ENCODE measurements at regions not wholly inside any gene's neighbourhood (a gene's known extent, or its start where the extent isn't known, plus 50 kb on each side); places are given as distances from the start of the nearest gene placed in this dataset.
"Not testable (repeated sequence)": the region's sequence is repeated elsewhere in the genome, so short reads cannot be mapped to it uniquely, and the experiment has no call there.

GRCh38 chr21:10421601-10422000, 99.8 kb upstream of the TPTE start:
- H3K4ac ChIP-seq (ENCODE audit: low read depth in 1 of 2, low read length in 2 of 2); H2BK15ac ChIP-seq (ENCODE audit: low read depth, poor library complexity, severe bottlenecking); H3K18ac ChIP-seq (ENCODE audit: low read depth in 1 of 2, low read length in 2 of 2); H3K4me1 ChIP-seq (ENCODE audit: control insufficient read depth, insufficient read depth, low read depth, low read length); H4K8ac ChIP-seq (ENCODE audit: low read length); H3K36me3 ChIP-seq (ENCODE audit: control insufficient read depth in 1 of 2, insufficient read depth in 2 of 2, low read depth in 1 of 2, low read length in 2 of 2); H3K9ac ChIP-seq (ENCODE audit: low read length); H2BK12ac ChIP-seq (ENCODE audit: low read length in 2 of 2); H3K27ac ChIP-seq (ENCODE audit: low read length, poor library complexity, severe bottlenecking); H2BK5ac ChIP-seq (ENCODE audit: low read depth, low read length, poor library complexity, severe bottlenecking); H3K27me3 ChIP-seq (ENCODE audit: control insufficient read depth in 1 of 2, insufficient read depth in 1 of 2, low read length in 2 of 2); H2BK120ac ChIP-seq (ENCODE audit: low read depth, low read length); H3K4me3 ChIP-seq (ENCODE audit: insufficient read depth in 1 of 2, low read depth in 1 of 2, low read length in 2 of 2); H4K91ac ChIP-seq (ENCODE audit: low read length); H2AFZ ChIP-seq (ENCODE audit: low read depth, low read length); H3K14ac ChIP-seq (ENCODE audit: low read length in 2 of 2); H2AK5ac ChIP-seq (ENCODE audit: low read length, severe bottlenecking); H3K4me2 ChIP-seq (ENCODE audit: low read length, poor library complexity, severe bottlenecking); H3K23ac ChIP-seq (ENCODE audit: low read length in 2 of 2); H3K79me1 ChIP-seq (replicated peaks; ENCODE audit: low read length, poor library complexity, severe bottlenecking); DNase-seq: not testable (repeated sequence)
- peaks cover 50% of the 10 kb centered on the region for H3K9me3 ChIP-seq (ENCODE audit: control insufficient read depth, low read length)
- WGBS = 35% methylated on average over 2 of the region's 2 CpGs

DNA sequence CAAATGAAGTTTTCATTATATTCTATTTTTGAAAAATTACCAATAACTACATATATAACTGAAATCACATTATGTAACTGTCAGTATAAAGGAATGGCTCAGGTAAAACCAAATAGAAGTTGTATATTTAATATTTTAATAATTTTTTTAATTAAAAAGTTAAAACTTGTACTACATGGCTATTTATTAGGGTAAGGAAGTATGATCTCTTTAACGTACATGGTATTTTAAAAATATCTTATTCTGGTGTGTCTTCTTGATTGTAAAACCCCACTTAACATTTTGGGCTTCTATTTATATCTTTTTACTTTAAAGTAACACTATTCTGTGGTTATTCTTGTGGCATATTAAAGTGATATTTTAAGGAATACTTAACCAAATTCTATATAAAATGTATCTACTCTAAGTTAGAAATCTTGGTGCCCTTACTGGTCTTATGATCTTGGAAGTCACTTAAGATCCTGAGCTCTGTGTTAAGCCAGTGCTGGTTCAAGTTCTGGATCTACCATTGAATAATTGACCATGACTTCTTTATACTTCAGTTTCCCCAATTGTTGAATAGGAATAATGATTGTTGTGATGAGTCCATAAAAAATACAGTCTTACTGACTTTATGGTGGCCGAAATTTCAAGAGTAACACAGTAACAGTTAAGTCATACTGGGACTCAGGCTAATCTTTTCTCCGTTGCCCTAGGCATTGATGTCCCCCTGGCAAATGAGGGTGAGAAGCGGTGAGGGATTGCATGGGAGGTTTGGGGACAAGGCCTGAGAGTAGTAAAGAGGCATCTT, 97.1 kb upstream of the TPTE start:
- not testable (repeated sequence) for H3K4me2 ChIP-seq (ENCODE audit: low read length, poor library complexity, severe bottlenecking); H2BK120ac ChIP-seq (ENCODE audit: low read depth, low read length); H2AK5ac ChIP-seq (ENCODE audit: low read length, severe bottlenecking)

DNA sequence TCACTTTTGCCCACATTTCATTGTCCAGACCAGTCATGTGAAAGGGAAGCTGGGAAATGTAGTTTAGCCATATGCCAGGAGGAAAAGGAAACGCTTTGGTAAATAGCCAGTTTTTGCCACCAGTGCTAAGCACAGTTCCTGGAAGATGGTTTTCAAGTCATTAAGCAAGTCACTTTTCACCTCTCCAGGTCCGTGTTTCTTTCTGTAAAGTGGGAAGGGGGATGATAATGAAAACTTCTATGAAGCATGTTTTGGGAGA, 96.6 kb upstream of the TPTE start:
- not testable (repeated sequence) for H3K27me3 ChIP-seq (ENCODE audit: control insufficient read depth in 1 of 2, insufficient read depth in 1 of 2, low read length in 2 of 2); H3K4ac ChIP-seq (ENCODE audit: low read depth in 1 of 2, low read length in 2 of 2); H2BK12ac ChIP-seq (ENCODE audit: low read length in 2 of 2); H3K4me3 ChIP-seq (ENCODE audit: insufficient read depth in 1 of 2, low read depth in 1 of 2, low read length in 2 of 2); H3K23ac ChIP-seq (ENCODE audit: low read length in 2 of 2); H3K4me2 ChIP-seq (ENCODE audit: low read length, poor library complexity, severe bottlenecking); H3K79me1 ChIP-seq (replicated peaks; ENCODE audit: low read length, poor library complexity, severe bottlenecking); H3K4me1 ChIP-seq (ENCODE audit: control insufficient read depth, insufficient read depth, low read depth, low read length); H2BK5ac ChIP-seq (ENCODE audit: low read depth, low read length, poor library complexity, severe bottlenecking); H2AFZ ChIP-seq (ENCODE audit: low read depth, low read length); H2BK120ac ChIP-seq (ENCODE audit: low read depth, low read length); H2AK5ac ChIP-seq (ENCODE audit: low read length, severe bottlenecking); H3K18ac ChIP-seq (ENCODE audit: low read depth in 1 of 2, low read length in 2 of 2); H3K27ac ChIP-seq (ENCODE audit: low read length, poor library complexity, severe bottlenecking); H3K14ac ChIP-seq (ENCODE audit: low read length in 2 of 2); DNase-seq; H2BK15ac ChIP-seq (ENCODE audit: low read depth, poor library complexity, severe bottlenecking); H3K36me3 ChIP-seq (ENCODE audit: control insufficient read depth in 1 of 2, insufficient read depth in 2 of 2, low read depth in 1 of 2, low read length in 2 of 2); H4K8ac ChIP-seq (ENCODE audit: low read length); H4K91ac ChIP-seq (ENCODE audit: low read length); H3K9ac ChIP-seq (ENCODE audit: low read length)
- H3K9me3 ChIP-seq (ENCODE audit: control insufficient read depth, low read length) = peaks cover 50% of the 10 kb centered on the region
- no CpG with 5 or more reads among the region's 2 CpGs for WGBS

More for the DNA sequence above, 97.1 kb upstream of the TPTE start:
- not testable (repeated sequence) for H4K91ac ChIP-seq (ENCODE audit: low read length); H3K36me3 ChIP-seq (ENCODE audit: control insufficient read depth in 1 of 2, insufficient read depth in 2 of 2, low read depth in 1 of 2, low read length in 2 of 2); H4K8ac ChIP-seq (ENCODE audit: low read length); H3K4me1 ChIP-seq (ENCODE audit: control insufficient read depth, insufficient read depth, low read depth, low read length); H2BK15ac ChIP-seq (ENCODE audit: low read depth, poor library complexity, severe bottlenecking); H3K18ac ChIP-seq (ENCODE audit: low read depth in 1 of 2, low read length in 2 of 2); H3K9ac ChIP-seq (ENCODE audit: low read length); H2AFZ ChIP-seq (ENCODE audit: low read depth, low read length); H3K4ac ChIP-seq (ENCODE audit: low read depth in 1 of 2, low read length in 2 of 2); H3K27ac ChIP-seq (ENCODE audit: low read length, poor library complexity, severe bottlenecking); H3K14ac ChIP-seq (ENCODE audit: low read length in 2 of 2); H2BK5ac ChIP-seq (ENCODE audit: low read depth, low read length, poor library complexity, severe bottlenecking); H3K79me1 ChIP-seq (replicated peaks; ENCODE audit: low read length, poor library complexity, severe bottlenecking); H2BK12ac ChIP-seq (ENCODE audit: low read length in 2 of 2); H3K27me3 ChIP-seq (ENCODE audit: control insufficient read depth in 1 of 2, insufficient read depth in 1 of 2, low read length in 2 of 2); H3K23ac ChIP-seq (ENCODE audit: low read length in 2 of 2); H3K4me3 ChIP-seq (ENCODE audit: insufficient read depth in 1 of 2, low read depth in 1 of 2, low read length in 2 of 2)
- 67% methylated on average over 4 of the region's 4 CpGs for WGBS
- peak; percentile 30 for DNase-seq
- H3K9me3 ChIP-seq (ENCODE audit: control insufficient read depth, low read length) = peaks cover 49% of the 10 kb centered on the region

DNA sequence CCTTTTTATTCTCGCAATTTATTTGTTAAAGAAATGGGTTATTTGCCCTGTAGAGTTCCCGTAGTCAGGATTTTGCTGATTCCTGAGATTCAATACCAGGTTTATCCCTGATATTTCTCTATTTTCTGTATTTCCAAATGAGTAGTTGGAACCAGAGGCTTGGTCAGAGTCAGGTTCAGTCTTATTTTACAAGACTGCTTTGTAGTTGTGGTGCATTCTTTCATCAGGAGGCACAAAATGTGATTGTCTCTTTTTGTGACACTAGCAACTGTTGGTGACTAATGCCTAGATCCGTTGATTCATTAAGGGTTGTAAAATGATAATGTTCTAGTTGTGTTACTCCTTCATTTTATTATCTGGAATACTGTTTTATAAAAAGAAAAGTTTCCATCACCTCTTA, 95.5 kb upstream of the TPTE start:
- no peak overlapping the region for H2AFZ ChIP-seq (ENCODE audit: low read depth, low read length)
- H3K14ac ChIP-seq (ENCODE audit: low read length in 2 of 2) = no peak overlapping the region
- no peak overlapping the region for H3K4me3 ChIP-seq (ENCODE audit: insufficient read depth in 1 of 2, low read depth in 1 of 2, low read length in 2 of 2)
- H4K91ac ChIP-seq (ENCODE audit: low read length) = no peak overlapping the region
- H2AK5ac ChIP-seq (ENCODE audit: low read length, severe bottlenecking) = no peak overlapping the region
- H2BK12ac ChIP-seq (ENCODE audit: low read length in 2 of 2) = no peak overlapping the region
- no peaks in the 10 kb centered on the region for H3K79me1 ChIP-seq (replicated peaks; ENCODE audit: low read length, poor library complexity, severe bottlenecking)
- no peak overlapping the region for H2BK15ac ChIP-seq (ENCODE audit: low read depth, poor library complexity, severe bottlenecking)
- H3K18ac ChIP-seq (ENCODE audit: low read depth in 1 of 2, low read length in 2 of 2) = no peak overlapping the region
- WGBS = 73% methylated on average over 3 of the region's 3 CpGs
- DNase-seq = no peak
- H3K4ac ChIP-seq (ENCODE audit: low read depth in 1 of 2, low read length in 2 of 2) = no peak overlapping the region
- no peaks in the 10 kb centered on the region for H3K36me3 ChIP-seq (ENCODE audit: control insufficient read depth in 1 of 2, insufficient read depth in 2 of 2, low read depth in 1 of 2, low read length in 2 of 2)
- H3K27ac ChIP-seq (ENCODE audit: low read length, poor library complexity, severe bottlenecking) = no peak overlapping the region
- no peak overlapping the region for H3K9ac ChIP-seq (ENCODE audit: low read length)
- peaks cover 55% of the 10 kb centered on the region for H3K9me3 ChIP-seq (ENCODE audit: control insufficient read depth, low read length)
- no peak overlapping the region for H4K8ac ChIP-seq (ENCODE audit: low read length)
- H2BK5ac ChIP-seq (ENCODE audit: low read depth, low read length, poor library complexity, severe bottlenecking) = no peak overlapping the region
- H3K27me3 ChIP-seq (ENCODE audit: control insufficient read depth in 1 of 2, insufficient read depth in 1 of 2, low read length in 2 of 2) = no peaks in the 10 kb centered on the region
- no peak overlapping the region for H3K23ac ChIP-seq (ENCODE audit: low read length in 2 of 2)
- H3K4me1 ChIP-seq (ENCODE audit: control insufficient read depth, insufficient read depth, low read depth, low read length) = no peaks in the 10 kb centered on the region
- H2BK120ac ChIP-seq (ENCODE audit: low read depth, low read length) = no peak overlapping the region
- no peak overlapping the region for H3K4me2 ChIP-seq (ENCODE audit: low read length, poor library complexity, severe bottlenecking)

Data from mesenchymal stem cell (in vitro differentiated cells and primary cell).